ENCODE measurements at regions not wholly inside any gene's neighbourhood (a gene's known extent, or its start where the extent isn't known, plus 50 kb on each side); places are given as distances from the start of the nearest gene placed in this dataset.

- Histone ChIP-seq H3F3A (replicated peaks; ENCODE audit: insufficient read depth) (no peaks in the 10 kb centered on the region), H3K4me1 (ENCODE audit: control insufficient read depth in 1 of 2, insufficient read depth in 2 of 2, low read depth in 1 of 2, low read length in 1 of 2) (no peaks in the 10 kb centered on the region), H3K27me3 (ENCODE audit: insufficient read depth) (no peaks in the 10 kb centered on the region), H3K4me3 (ENCODE audit: low read depth in 2 of 2, low read length in 1 of 2) (no peak overlapping the region), H3K4me2 (no peak overlapping the region), H3K79me2 (ENCODE audit: insufficient read depth) (no peaks in the 10 kb centered on the region), H2AFZ (ENCODE audit: low read depth) (no peak overlapping the region), H4K20me1 (ENCODE audit: insufficient read depth) (no peaks in the 10 kb centered on the region), H3K9ac (no peak overlapping the region), H3K9me3 (no peaks in the 10 kb centered on the region; the same call in 1 of the 2 replicates), H3K9me2 (no peaks in the 10 kb centered on the region), H3K27ac (ENCODE audit: low read depth in 2 of 2, low read length in 1 of 2) (no peak overlapping the region), H3K36me3 (replicated peaks in 1 of 2; ENCODE audit: control insufficient read depth in 1 of 2, insufficient read depth in 2 of 2, low read length in 1 of 2) (no peaks in the 10 kb centered on the region)
- DNase-seq: no peak
- TF ChIP-seq TAF1 (IDR thresholded peaks at IDR 0.05; ENCODE audit: borderline replicate concordance, low read depth, low read length): no peak
- no peak for TF ChIP-seq REST (IDR thresholded peaks at IDR 0.05; ENCODE audit: low read depth, low read length)
- no peak for TF ChIP-seq FOXM1 (IDR thresholded peaks at IDR 0.05; ENCODE audit: low read depth)
- TF ChIP-seq NRF1 (IDR thresholded peaks at IDR 0.05; ENCODE audit: low read depth, low read length): no peak
- no peak for TF ChIP-seq USF2 (IDR thresholded peaks at IDR 0.05; ENCODE audit: borderline replicate concordance, low read depth, low read length)
- TF ChIP-seq JUND (IDR thresholded peaks at IDR 0.05): no peak
- no peak for TF ChIP-seq CHD2 (IDR thresholded peaks at IDR 0.05; ENCODE audit: low read length, partially characterized antibody)
- TF ChIP-seq EZH2phosphoT487 (IDR thresholded peaks at IDR 0.05; ENCODE audit: borderline replicate concordance, low read depth): no peak
- no peak for TF ChIP-seq IRF3 (IDR thresholded peaks at IDR 0.05; ENCODE audit: low read depth, low read length)
- CTCF ChIA-PET: no interaction called here
- WGBS (ENCODE audit: low lambda C conversion rate): 45% methylated on average over 4 of the region's 4 CpGs
- POLR2A ChIA-PET: no interaction called here
Observed at GRCh38 chr16:59596693-59597092, 862.6 kb upstream of the GOT2 start.

- WGBS (ENCODE audit: low lambda C conversion rate): 18% methylated on average over 2 of the region's 2 CpGs
- TF ChIP-seq EZH2phosphoT487 (IDR thresholded peaks at IDR 0.05; ENCODE audit: borderline replicate concordance, low read depth) (no peak), RCOR1 (IDR thresholded peaks at IDR 0.05; ENCODE audit: low read length) (no peak), PBX3 (IDR thresholded peaks at IDR 0.05) (no peak), USF1 (IDR thresholded peaks at IDR 0.05; ENCODE audit: borderline replicate concordance, low read depth) (no peak), POLR2AphosphoS5 (IDR thresholded peaks at IDR 0.05; ENCODE audit: low read depth, low read length) (no peak), FOXM1 (IDR thresholded peaks at IDR 0.05; ENCODE audit: low read depth) (no peak), USF2 (IDR thresholded peaks at IDR 0.05; ENCODE audit: borderline replicate concordance, low read depth, low read length) (no peak), SMC3 (IDR thresholded peaks at IDR 0.05; ENCODE audit: low read depth, low read length) (no peak)
- Histone ChIP-seq H3K9me2 (no peaks in the 10 kb centered on the region), H4K20me1 (ENCODE audit: insufficient read depth) (no peaks in the 10 kb centered on the region), H3K79me2 (ENCODE audit: insufficient read depth) (no peaks in the 10 kb centered on the region), H3K27me3 (ENCODE audit: insufficient read depth) (no peaks in the 10 kb centered on the region), H3K27ac (ENCODE audit: low read depth in 2 of 2, low read length in 1 of 2) (no peak overlapping the region), H3K4me1 (ENCODE audit: control insufficient read depth in 1 of 2, insufficient read depth in 2 of 2, low read depth in 1 of 2, low read length in 1 of 2) (no peaks in the 10 kb centered on the region), H3K36me3 (replicated peaks in 1 of 2; ENCODE audit: control insufficient read depth in 1 of 2, insufficient read depth in 2 of 2, low read length in 1 of 2) (no peaks in the 10 kb centered on the region), H3K4me2 (no peak overlapping the region), H2AFZ (ENCODE audit: low read depth) (no peak overlapping the region), H3F3A (replicated peaks; ENCODE audit: insufficient read depth) (no peaks in the 10 kb centered on the region), H3K9me3 (no peaks in the 10 kb centered on the region), H3K9ac (no peak overlapping the region), H3K4me3 (ENCODE audit: low read depth in 2 of 2, low read length in 1 of 2) (no peak overlapping the region)
- ChIA-PET CTCF (no interaction called here), POLR2A (no interaction called here)
- no peak for DNase-seq
Observed at GRCh38 chr16:59593194-59593661, 859.1 kb upstream of the GOT2 start.

Measured in SK-N-SH (cell line).